Calu3 (cell line): ENCODE measurements at regions not wholly inside any gene's neighbourhood (a gene's known extent, or its start where the extent isn't known, plus 50 kb on each side); places are given as distances from the start of the nearest gene placed in this dataset.

Source experiments
- BruUV-seq: library from RNA; stranded (reverse); fragments of 400-500 nt; replicated peaks from 2 replicates; lab custom pipeline; 2021; lab: Mats Ljungman, UMichigan
- CTCF ChIA-PET: fragments of 300-600 bp; sonication (Branson Sonifier 250); formaldehyde crosslinking; loops from one replicate; lab custom pipeline; 2022; ENCODE audit warnings: antibody characterized with exemption; lab: Charles Lee
- DNase-seq: peaks from one replicate; pipeline ENCODE4 v3.0.0; 2022
- H3K27ac Mint-ChIP-seq: one replicate; pipeline ENCODE4 v1.8.0; 2022; ENCODE audit warnings: mixed read lengths; ENCODE audit not compliant: unreplicated experiment
- H3K27me3 Mint-ChIP-seq: one replicate; pipeline ENCODE4 v1.8.0; 2022; ENCODE audit warnings: mixed read lengths; ENCODE audit not compliant: unreplicated experiment
- H3K36me3 Mint-ChIP-seq: one replicate; pipeline ENCODE4 v1.8.0; 2022; ENCODE audit warnings: mild to moderate bottlenecking, moderate library complexity, mixed read lengths; ENCODE audit not compliant: insufficient read depth, unreplicated experiment
- H3K4me1 Mint-ChIP-seq: one replicate; pipeline ENCODE4 v1.8.0; 2022; ENCODE audit warnings: mild to moderate bottlenecking, low read depth, mixed read lengths; ENCODE audit not compliant: unreplicated experiment
- H3K4me3 Mint-ChIP-seq: one replicate; pipeline ENCODE4 v1.8.0; 2022; ENCODE audit warnings: mild to moderate bottlenecking, low read depth, moderate library complexity, mixed read lengths; ENCODE audit not compliant: unreplicated experiment
- H3K9me3 Mint-ChIP-seq: one replicate; pipeline ENCODE4 v1.8.0; 2022; ENCODE audit warnings: low read depth, mixed read lengths; ENCODE audit not compliant: unreplicated experiment
- CTCF ChIP-seq: fragments of 200-600 bp; IDR thresholded peaks from one replicate; pipeline ENCODE4 v1.8.0; 2022; ENCODE audit warnings: antibody characterized with exemption; ENCODE audit not compliant: unreplicated experiment
- intact Hi-C: fragments of 100-400 bp; cut with micrococcal nuclease; formaldehyde crosslinking; loops from one replicate; pipeline ENCODE4 v1.10.0; 2022; ENCODE audit not compliant: unreplicated experiment

DNA sequence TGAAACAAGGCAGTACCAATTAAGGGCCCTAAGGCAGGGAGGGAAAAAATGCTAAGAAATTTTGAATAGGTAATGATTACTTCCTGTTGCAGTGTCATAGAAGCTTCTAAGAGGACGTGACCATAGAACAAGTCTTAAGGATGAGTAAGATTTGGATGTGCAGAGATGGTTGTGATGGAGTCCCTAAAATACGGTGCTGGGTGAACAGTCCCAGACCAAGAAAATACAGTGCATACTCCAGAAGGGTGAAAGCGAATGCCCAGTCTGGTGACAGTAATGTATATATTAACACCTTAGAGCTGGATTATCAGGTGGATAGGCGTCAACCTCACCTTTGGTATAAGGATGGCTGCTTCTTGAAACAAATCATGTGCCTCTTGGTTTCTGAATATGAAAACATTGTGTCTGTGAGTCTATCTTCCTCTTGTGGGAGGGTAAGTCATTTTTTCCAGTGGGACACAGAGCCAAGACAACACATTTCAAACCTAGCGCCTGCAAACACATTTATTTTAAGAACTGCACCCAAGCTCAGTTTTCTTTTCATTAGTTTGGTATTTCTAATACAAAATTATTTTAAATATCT is 101.2 kb upstream of the TP63 start:
- intact Hi-C loops, result no loop called here
- CTCF ChIA-PET, result no interaction called here
- BruUV-seq, result no TSS peak
- Mint-ChIP-seq H3K27ac (no peak overlapping the region), H3K36me3 (no peaks in the 10 kb centered on the region), H3K4me1 (no peaks in the 10 kb centered on the region), H3K4me3 (no peak overlapping the region), H3K27me3 (no peaks in the 10 kb centered on the region), H3K9me3 (peaks cover 3% of the 10 kb centered on the region)
- TF ChIP-seq CTCF, result no peak
- DNase-seq, result no peak

GRCh38 chr3:189530822-189531221 is 100.4 kb upstream of the TP63 start:
- no peak for DNase-seq
- no TSS peak for BruUV-seq
- H3K27ac Mint-ChIP-seq, result no peak overlapping the region
- H3K4me1 Mint-ChIP-seq, result no peaks in the 10 kb centered on the region
- no peak for TF ChIP-seq CTCF
- CTCF ChIA-PET, result no interaction called here
- H3K9me3 Mint-ChIP-seq, result peaks cover 3% of the 10 kb centered on the region
- no peaks in the 10 kb centered on the region for H3K27me3 Mint-ChIP-seq
- no peaks in the 10 kb centered on the region for H3K36me3 Mint-ChIP-seq
- intact Hi-C loops, result no loop called here
- no peak overlapping the region for H3K4me3 Mint-ChIP-seq

- CTCF ChIA-PET, result no interaction called here
- Mint-ChIP-seq H3K27me3 (no peaks in the 10 kb centered on the region), H3K36me3 (no peaks in the 10 kb centered on the region), H3K4me1 (no peaks in the 10 kb centered on the region), H3K4me3 (no peak overlapping the region), H3K9me3 (peaks cover 3% of the 10 kb centered on the region), H3K27ac (no peak overlapping the region)
- BruUV-seq, result no TSS peak
- intact Hi-C loops, result no loop called here
- no peak for TF ChIP-seq CTCF
- no peak for DNase-seq
Observed at GRCh38 chr3:189531271-189531670, 99.9 kb upstream of the TP63 start.

DNA sequence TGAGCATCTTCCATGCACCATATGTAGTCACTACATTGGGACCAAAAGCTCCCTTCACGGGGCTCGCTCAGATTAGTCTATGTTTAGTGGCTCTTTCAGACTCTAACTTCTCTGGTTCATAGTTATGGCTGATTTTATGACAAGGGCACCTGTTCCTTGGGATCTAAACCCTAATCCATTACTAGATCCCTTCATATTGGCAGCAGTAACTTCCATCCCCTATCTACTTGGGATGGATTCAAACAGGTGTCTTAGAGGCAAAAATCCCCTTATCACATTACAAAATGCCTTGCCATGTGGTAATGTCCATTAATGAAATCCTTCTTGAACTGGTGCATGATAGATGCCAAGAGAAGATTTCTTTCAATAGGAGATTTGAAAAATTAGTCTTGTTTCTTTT is 96.7 kb upstream of the TP63 start:
- intact Hi-C loops, result no loop called here
- no peaks in the 10 kb centered on the region for H3K36me3 Mint-ChIP-seq
- DNase-seq, result no peak
- H3K4me3 Mint-ChIP-seq, result no peak overlapping the region
- no peaks in the 10 kb centered on the region for H3K27me3 Mint-ChIP-seq
- H3K9me3 Mint-ChIP-seq, result peaks cover 2% of the 10 kb centered on the region
- no peak overlapping the region for H3K27ac Mint-ChIP-seq
- CTCF ChIA-PET, result no interaction called here
- TF ChIP-seq CTCF, result no peak
- no TSS peak for BruUV-seq
- no peaks in the 10 kb centered on the region for H3K4me1 Mint-ChIP-seq
